ENCODE measurements at regions not wholly inside any gene's neighbourhood (a gene's known extent, or its start where the extent isn't known, plus 50 kb on each side); places are given as distances from the start of the nearest gene placed in this dataset.
"Not testable (repeated sequence)": the region's sequence is repeated elsewhere in the genome, so short reads cannot be mapped to it uniquely, and the experiment has no call there.

- no peak for DNase-seq
Measured at GRCh38 chrX:63285375-63285774, 65.8 kb downstream of the SPIN4 start.

- DNase-seq = no peak
Measured at GRCh38 chrX:63284659-63285058, 66.5 kb downstream of the SPIN4 start.

- DNase-seq = no peak
Measured at GRCh38 chrX:63283348-63283747, 67.8 kb downstream of the SPIN4 start.

GRCh38 chrX:63282828-63283227, 68.3 kb downstream of the SPIN4 start:
- DNase-seq = no peak

GRCh38 chrX:63282077-63282476, 69.1 kb downstream of the SPIN4 start:
- DNase-seq = no peak

GRCh38 chrX:63281465-63281864, 69.7 kb downstream of the SPIN4 start:
- no peak for DNase-seq

- not testable (repeated sequence) for DNase-seq
Measured at GRCh38 chrX:63277394-63277793, 73.7 kb downstream of the SPIN4 start.

GRCh38 chrX:63275127-63275526, 76.0 kb downstream of the SPIN4 start:
- no peak for DNase-seq

- no peak for DNase-seq
Measured at GRCh38 chrX:63270873-63271272, 80.3 kb downstream of the SPIN4 start.

- no peak for DNase-seq
Measured at GRCh38 chrX:63258144-63258543, 93.0 kb downstream of the SPIN4 start.

- peak; percentile 11 for DNase-seq
Measured at GRCh38 chrX:63250253-63250868, 100.8 kb downstream of the SPIN4 start.

- not testable (repeated sequence) for DNase-seq
Measured at GRCh38 chrX:63242689-63243088, 108.4 kb downstream of the SPIN4 start.

GRCh38 chrX:63235963-63236362, 115.2 kb downstream of the SPIN4 start:
- DNase-seq = not testable (repeated sequence)

GRCh38 chrX:63233013-63233412, 118.1 kb downstream of the SPIN4 start:
- not testable (repeated sequence) for DNase-seq

GRCh38 chrX:63218202-63218601, 132.9 kb downstream of the SPIN4 start:
- not testable (repeated sequence) for DNase-seq

GRCh38 chrX:63217549-63217948, 133.6 kb downstream of the SPIN4 start:
- not testable (repeated sequence) for DNase-seq

GRCh38 chrX:63209645-63210044, 141.5 kb downstream of the SPIN4 start:
- DNase-seq = not testable (repeated sequence)

GRCh38 chrX:63209128-63209527, 142.0 kb downstream of the SPIN4 start:
- DNase-seq = not testable (repeated sequence)

- not testable (repeated sequence) for DNase-seq
Measured at GRCh38 chrX:63204266-63205074, 146.7 kb downstream of the SPIN4 start.

GRCh38 chrX:63201987-63202386, 149.1 kb downstream of the SPIN4 start:
- DNase-seq = not testable (repeated sequence)

- not testable (repeated sequence) for DNase-seq
Measured at GRCh38 chrX:63198693-63199092, 152.4 kb downstream of the SPIN4 start.

GRCh38 chrX:63192366-63193041, 158.6 kb downstream of the SPIN4 start:
- not testable (repeated sequence) for DNase-seq

- no peak for DNase-seq
Measured at GRCh38 chrX:63186137-63186536, 165.0 kb downstream of the SPIN4 start.

GRCh38 chrX:63179852-63180251, 171.3 kb downstream of the SPIN4 start:
- not testable (repeated sequence) for DNase-seq

Data from activated naive CD4-positive, alpha-beta T cell treated with anti-CD3 and anti-CD28 coated beads, Interleukin-2, amount 50 U/mL, for 16 hours (primary cell).